ENCODE measurements at regions not wholly inside any gene's neighbourhood (a gene's known extent, or its start where the extent isn't known, plus 50 kb on each side); places are given as distances from the start of the nearest gene placed in this dataset.

DNA sequence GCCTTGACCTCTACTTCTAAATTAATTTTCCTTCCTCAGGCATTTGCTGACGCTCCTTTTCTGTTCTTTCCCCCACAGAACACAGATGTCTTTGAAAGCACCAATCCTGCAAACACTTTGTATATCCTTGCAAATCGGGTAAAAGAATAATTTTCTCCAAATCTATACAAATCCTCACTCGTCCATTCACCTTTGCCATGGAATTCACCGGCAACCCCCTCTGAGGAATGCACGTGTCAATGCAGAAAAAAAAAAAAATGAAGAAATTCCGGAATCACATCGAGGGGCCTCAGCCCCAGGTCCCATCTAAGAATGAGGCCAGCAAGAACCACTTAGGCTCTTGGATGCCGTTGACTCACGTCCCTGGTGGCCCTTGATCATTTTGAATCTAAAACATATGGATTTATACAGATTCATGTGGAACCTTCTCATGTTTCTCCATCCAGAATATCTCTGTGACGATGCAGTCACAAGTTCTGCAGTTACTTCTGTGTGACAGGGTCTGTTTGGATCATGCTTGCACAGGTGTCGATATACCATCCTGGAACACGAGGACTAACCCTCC is 136.9 kb downstream of the RBFOX3 start:
- no peak for DNase-seq (ENCODE audit: low read depth in 2 of 2)
- no peak overlapping the region for H3K4me3 ChIP-seq (replicated peaks in 1 of 2; ENCODE audit: low read depth in 2 of 2, low read length in 2 of 2)
- TF ChIP-seq, protein P1, sequence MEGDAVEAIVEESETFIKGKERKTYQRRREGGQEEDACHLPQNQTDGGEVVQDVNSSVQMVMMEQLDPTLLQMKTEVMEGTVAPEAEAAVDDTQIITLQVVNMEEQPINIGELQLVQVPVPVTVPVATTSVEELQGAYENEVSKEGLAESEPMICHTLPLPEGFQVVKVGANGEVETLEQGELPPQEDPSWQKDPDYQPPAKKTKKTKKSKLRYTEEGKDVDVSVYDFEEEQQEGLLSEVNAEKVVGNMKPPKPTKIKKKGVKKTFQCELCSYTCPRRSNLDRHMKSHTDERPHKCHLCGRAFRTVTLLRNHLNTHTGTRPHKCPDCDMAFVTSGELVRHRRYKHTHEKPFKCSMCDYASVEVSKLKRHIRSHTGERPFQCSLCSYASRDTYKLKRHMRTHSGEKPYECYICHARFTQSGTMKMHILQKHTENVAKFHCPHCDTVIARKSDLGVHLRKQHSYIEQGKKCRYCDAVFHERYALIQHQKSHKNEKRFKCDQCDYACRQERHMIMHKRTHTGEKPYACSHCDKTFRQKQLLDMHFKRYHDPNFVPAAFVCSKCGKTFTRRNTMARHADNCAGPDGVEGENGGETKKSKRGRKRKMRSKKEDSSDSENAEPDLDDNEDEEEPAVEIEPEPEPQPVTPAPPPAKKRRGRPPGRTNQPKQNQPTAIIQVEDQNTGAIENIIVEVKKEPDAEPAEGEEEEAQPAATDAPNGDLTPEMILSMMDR (IDR thresholded peaks at IDR 0.05; ENCODE audit: low read depth, low read length) = no peak

DNA sequence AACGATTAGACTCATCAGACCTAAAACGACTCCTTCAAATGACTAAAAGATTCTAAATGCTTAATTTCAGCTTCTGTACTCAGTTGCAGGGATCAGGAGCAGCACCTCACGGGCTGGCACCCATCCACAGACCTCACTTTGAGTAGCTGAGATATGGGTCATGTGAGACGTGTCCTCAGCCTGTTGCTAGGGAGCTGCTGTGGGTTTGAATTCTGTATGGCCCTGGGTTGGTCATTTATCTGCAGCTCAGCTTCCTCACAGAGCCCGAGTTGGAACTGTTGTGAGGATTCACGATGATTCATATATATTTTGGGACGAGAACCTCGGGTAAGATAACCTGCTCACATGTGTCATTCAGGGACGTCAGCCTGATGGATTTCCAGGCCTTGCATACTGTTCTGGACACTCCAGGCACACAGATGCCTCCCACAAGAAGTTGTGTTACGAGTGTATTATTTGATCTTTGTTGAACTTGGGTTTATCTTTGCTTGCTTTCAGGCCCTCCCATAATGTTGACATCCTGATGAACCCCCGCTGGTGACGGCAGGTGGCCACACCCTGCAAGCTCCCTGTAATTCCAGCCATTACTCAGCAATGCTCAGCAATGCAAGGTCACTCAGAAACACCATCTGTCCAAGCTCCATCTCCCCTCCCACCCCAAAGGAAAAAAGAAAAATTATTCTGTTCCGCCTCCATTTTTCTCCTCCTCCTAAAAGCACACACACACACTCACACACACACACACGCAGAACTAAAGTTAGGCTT is 137.6 kb downstream of the RBFOX3 start:
- no peak overlapping the region for H3K4me3 ChIP-seq (replicated peaks in 1 of 2; ENCODE audit: low read depth in 2 of 2, low read length in 2 of 2)
- TF ChIP-seq, protein P1 (IDR thresholded peaks at IDR 0.05; ENCODE audit: low read depth, low read length) = no peak
- no peak for DNase-seq (ENCODE audit: low read depth in 2 of 2)

DNA sequence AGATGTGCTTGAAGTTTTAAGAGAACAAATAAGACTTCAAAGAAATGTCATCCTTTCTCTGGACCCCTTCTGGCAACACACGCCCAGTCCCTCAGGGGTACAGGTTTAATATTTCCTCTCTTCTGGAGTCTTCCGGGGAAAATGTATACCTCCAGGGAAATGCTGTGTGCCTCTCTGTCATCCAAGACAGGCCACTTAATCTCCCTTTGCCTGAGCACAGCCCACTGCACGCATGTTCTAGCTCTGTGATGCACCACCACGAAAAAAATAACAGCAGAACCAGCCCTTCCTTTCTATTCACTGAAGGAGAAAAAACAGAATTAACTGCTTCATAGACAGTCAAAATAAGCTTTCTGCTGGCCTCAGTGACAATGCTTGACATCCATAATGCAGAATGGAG is 140.1 kb downstream of the RBFOX3 start:
- DNase-seq (ENCODE audit: low read depth in 2 of 2) = no peak
- TF ChIP-seq, protein P1 (IDR thresholded peaks at IDR 0.05; ENCODE audit: low read depth, low read length) = no peak
- H3K4me3 ChIP-seq (replicated peaks in 1 of 2; ENCODE audit: low read depth in 2 of 2, low read length in 2 of 2) = no peak overlapping the region

DNA sequence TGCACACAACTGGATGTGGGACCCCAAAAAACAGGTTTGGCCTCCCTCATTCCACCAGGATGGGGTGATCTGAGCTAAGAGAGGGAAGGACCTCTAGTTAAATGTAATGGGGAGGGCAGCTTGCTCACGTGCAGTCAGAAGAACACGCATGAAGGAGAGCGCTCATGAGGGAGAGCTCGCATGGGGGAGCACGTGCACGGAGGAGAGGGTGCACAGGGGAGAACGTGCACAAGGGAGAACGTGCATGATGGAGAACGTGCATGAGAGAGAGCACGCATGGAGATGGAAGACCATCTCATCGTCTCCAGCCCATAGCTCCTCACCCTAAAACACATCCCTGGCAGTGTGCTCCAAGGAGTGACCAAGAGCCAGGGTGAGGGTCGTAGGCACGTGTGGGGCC is 141.2 kb downstream of the RBFOX3 start:
- no peak for DNase-seq (ENCODE audit: low read depth in 2 of 2)
- TF ChIP-seq, protein P1 (IDR thresholded peaks at IDR 0.05; ENCODE audit: low read depth, low read length) = no peak
- no peak overlapping the region for H3K4me3 ChIP-seq (replicated peaks in 1 of 2; ENCODE audit: low read depth in 2 of 2, low read length in 2 of 2)

DNA sequence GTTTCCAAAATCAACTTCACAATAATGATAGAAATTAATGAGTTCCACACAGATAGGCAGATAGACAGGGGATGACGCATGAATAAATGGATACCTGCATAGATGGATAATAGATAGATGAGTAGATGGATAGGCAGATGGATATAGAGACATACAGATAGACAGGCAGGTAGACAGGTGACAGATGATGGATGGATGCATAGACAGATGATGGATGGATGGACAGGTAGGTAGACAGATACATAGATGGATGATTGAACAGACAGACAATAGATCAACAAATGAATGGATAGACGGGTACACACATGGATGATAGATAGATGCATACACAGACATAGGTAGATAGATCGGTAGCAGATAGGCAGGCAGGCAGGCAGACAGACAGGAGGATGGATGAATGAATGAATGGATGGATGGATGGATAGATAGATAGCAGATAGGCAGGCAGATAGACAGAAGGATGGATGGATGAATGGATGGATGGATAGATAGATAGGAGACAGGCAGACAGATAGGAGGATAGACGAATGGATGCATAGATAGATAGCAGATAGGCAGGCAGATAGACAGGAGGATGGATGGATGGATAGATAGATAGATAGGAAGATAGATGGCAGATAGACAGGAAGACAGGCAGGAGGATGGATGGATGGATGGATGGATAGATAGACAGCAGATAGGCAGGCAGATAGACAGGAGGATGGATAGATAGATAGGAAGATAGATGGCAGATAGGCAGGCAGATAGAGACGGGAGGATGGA is 142.5 kb downstream of the RBFOX3 start:
- no peak for DNase-seq (ENCODE audit: low read depth in 2 of 2)
- no peak overlapping the region for H3K4me3 ChIP-seq (replicated peaks in 1 of 2; ENCODE audit: low read depth in 2 of 2, low read length in 2 of 2)
- TF ChIP-seq, protein P1 (IDR thresholded peaks at IDR 0.05; ENCODE audit: low read depth, low read length) = no peak

DNA sequence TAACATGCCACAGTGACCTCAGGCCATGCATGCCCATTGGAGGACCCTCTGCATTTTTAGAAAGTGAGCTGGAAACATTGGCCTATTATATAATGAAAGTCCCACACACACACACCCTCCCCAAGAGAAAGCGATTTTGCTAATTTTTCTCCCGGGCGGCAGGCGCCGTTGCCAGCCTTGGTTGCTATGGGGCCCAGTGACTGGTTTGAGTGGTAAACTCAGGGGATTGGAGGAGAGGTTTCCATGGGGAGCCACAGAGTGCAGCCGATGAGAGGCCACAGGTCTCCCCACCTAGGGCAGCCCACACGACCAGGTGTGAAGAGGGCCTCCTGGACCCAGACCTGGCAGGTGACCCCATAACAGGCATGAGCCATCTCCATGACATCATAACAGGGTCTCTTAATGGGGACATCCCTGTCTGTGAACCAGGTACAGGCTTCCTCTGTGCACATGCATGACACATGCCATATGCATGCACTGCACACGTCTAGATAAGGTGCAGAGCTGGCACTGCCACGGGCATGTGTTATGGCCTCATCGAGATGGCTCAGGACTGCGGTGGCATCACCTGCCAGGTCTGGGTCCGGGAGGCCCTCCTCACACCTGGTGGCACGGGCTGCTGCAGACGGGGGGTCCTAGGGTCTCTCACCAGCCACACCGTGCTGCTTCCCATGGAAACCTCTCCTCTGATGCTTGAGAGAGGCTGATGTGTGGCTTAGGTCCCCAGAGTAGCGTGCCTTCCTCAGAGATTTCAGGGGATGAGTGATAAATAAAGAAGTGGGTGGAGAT is 144.1 kb downstream of the RBFOX3 start:
- H3K4me3 ChIP-seq (replicated peaks in 1 of 2; ENCODE audit: low read depth in 2 of 2, low read length in 2 of 2) = no peak overlapping the region
- DNase-seq (ENCODE audit: low read depth in 2 of 2) = no peak
- TF ChIP-seq, protein P1 (IDR thresholded peaks at IDR 0.05; ENCODE audit: low read depth, low read length) = no peak

All from cardiac fibroblast (primary cell).